ENCODE measurements at regions not wholly inside any gene's neighbourhood (a gene's known extent, or its start where the extent isn't known, plus 50 kb on each side); places are given as distances from the start of the nearest gene placed in this dataset.

DNA sequence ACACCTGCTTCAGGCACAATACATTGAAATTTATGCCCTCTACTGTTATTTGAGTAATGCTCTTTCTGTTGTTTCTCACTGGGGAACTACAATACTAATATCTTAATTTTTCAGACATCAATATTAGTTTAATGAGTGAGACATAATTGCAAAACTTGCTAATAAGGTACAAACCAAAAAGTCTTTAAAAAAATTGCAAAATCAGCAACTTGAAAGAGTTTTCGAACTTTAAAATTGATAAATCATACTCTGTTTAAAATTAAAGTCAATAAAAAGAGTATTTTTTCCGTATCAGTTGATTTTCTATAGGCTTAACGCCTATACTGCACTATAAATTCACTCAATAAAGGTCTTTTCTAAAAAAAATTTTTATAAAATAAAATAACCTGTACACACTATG is 1735.9 kb upstream of the SEL1L start:
- Histone ChIP-seq H3K9me2 (ENCODE audit: insufficient read depth) (no peaks in the 10 kb centered on the region), H3K4me3 (no peak overlapping the region), H3F3A (ENCODE audit: insufficient read depth) (no peaks in the 10 kb centered on the region), H4K20me1 (ENCODE audit: insufficient read depth) (no peaks in the 10 kb centered on the region), H3K9ac (no peak overlapping the region), H3K36me3 (ENCODE audit: low read depth) (no peaks in the 10 kb centered on the region), H2AFZ (no peak overlapping the region), H3K27ac (no peak overlapping the region), H3K27me3 (replicated peaks; ENCODE audit: insufficient read depth) (no peaks in the 10 kb centered on the region), H3K4me1 (ENCODE audit: insufficient read depth) (no peaks in the 10 kb centered on the region), H3K79me2 (ENCODE audit: insufficient read depth) (no peaks in the 10 kb centered on the region), H3K9me3 (ENCODE audit: low read depth) (no peaks in the 10 kb centered on the region), H3K4me2 (ENCODE audit: unreplicated experiment) (no peak overlapping the region)
- WGBS, 2 experiments (ENCODE audit: low coverage in 1 of 2, low lambda C conversion rate in 2 of 2, missing lambda C conversion rate in 2 of 2), result 26 to 31% methylated on average over 3 of the region's 3 CpGs
- TF ChIP-seq EZH2phosphoT487 (IDR thresholded peaks at IDR 0.05; ENCODE audit: insufficient read depth, low read depth) (no peak), EZH2 (IDR thresholded peaks at IDR 0.05; ENCODE audit: insufficient read depth, poor library complexity, severe bottlenecking) (no peak)
- DNase-seq, result no peak
- in situ Hi-C loops (cut with MboI), result no loop called here

- in situ Hi-C loops (cut with MboI), result no loop called here
Observed at GRCh38 chr14:83271663-83272062, 1738.0 kb upstream of the SEL1L start.

DNA sequence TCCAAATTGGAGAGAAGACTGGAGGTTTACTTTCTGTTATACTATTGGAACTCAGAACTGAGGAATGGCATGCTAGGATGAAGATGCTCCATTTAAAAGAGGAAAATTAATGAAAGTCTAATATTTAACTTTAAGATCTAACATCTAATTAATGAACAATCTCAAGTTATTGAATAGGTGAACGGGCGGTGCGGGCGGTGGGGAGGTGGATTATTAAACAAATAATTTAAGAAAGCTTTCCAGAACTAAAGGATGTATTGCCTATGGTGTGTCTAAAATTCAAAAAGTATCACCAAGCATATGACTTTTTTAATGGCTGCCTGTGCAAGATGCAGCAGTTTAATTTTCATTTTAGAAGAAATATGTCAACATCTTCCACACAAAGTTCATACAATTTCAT is 1747.1 kb upstream of the SEL1L start:
- H3K27me3 ChIP-seq (replicated peaks; ENCODE audit: insufficient read depth), result no peaks in the 10 kb centered on the region
- in situ Hi-C loops (cut with MboI), result no loop called here
- H3K9ac ChIP-seq, result no peak overlapping the region
- no peak overlapping the region for H3K27ac ChIP-seq
- no peak overlapping the region for H2AFZ ChIP-seq
- H3K4me1 ChIP-seq (ENCODE audit: insufficient read depth), result no peaks in the 10 kb centered on the region
- no peaks in the 10 kb centered on the region for H3K9me3 ChIP-seq (ENCODE audit: low read depth)
- WGBS, 2 experiments (ENCODE audit: low coverage in 1 of 2, low lambda C conversion rate in 2 of 2, missing lambda C conversion rate in 2 of 2), result 78 to 84% methylated on average over 4 of the region's 4 CpGs
- H4K20me1 ChIP-seq (ENCODE audit: insufficient read depth), result no peaks in the 10 kb centered on the region
- H3K4me2 ChIP-seq (ENCODE audit: unreplicated experiment), result no peak overlapping the region
- H3K36me3 ChIP-seq (ENCODE audit: low read depth), result no peaks in the 10 kb centered on the region
- H3K79me2 ChIP-seq (ENCODE audit: insufficient read depth), result no peaks in the 10 kb centered on the region
- DNase-seq, result no peak
- H3K9me2 ChIP-seq (ENCODE audit: insufficient read depth), result no peaks in the 10 kb centered on the region; the same call in 1 of the 2 replicates
- H3F3A ChIP-seq (ENCODE audit: insufficient read depth), result no peaks in the 10 kb centered on the region
- TF ChIP-seq EZH2phosphoT487 (IDR thresholded peaks at IDR 0.05; ENCODE audit: insufficient read depth, low read depth) (no peak), EZH2 (IDR thresholded peaks at IDR 0.05; ENCODE audit: insufficient read depth, poor library complexity, severe bottlenecking) (no peak)
- H3K4me3 ChIP-seq, result no peak overlapping the region

More at GRCh38 chr14:83271663-83272062, 1738.0 kb upstream of the SEL1L start:
- Histone ChIP-seq H3K9ac (no peak overlapping the region), H3K79me2 (ENCODE audit: insufficient read depth) (no peaks in the 10 kb centered on the region), H3F3A (ENCODE audit: insufficient read depth) (no peaks in the 10 kb centered on the region), H3K9me2 (ENCODE audit: insufficient read depth) (no peaks in the 10 kb centered on the region), H3K4me3 (no peak overlapping the region), H3K27me3 (replicated peaks; ENCODE audit: insufficient read depth) (no peaks in the 10 kb centered on the region), H4K20me1 (ENCODE audit: insufficient read depth) (no peaks in the 10 kb centered on the region), H3K4me1 (ENCODE audit: insufficient read depth) (no peaks in the 10 kb centered on the region), H2AFZ (no peak overlapping the region), H3K36me3 (ENCODE audit: low read depth) (no peaks in the 10 kb centered on the region), H3K27ac (no peak overlapping the region), H3K4me2 (ENCODE audit: unreplicated experiment) (no peak overlapping the region), H3K9me3 (ENCODE audit: low read depth) (no peaks in the 10 kb centered on the region)
- WGBS, 2 experiments (ENCODE audit: low coverage in 1 of 2, low lambda C conversion rate in 2 of 2, missing lambda C conversion rate in 2 of 2), result 12 to 21% methylated on average over 2 of the region's 2 CpGs
- DNase-seq, result no peak
- no peak for TF ChIP-seq EZH2 (IDR thresholded peaks at IDR 0.05; ENCODE audit: insufficient read depth, poor library complexity, severe bottlenecking)
- no peak for TF ChIP-seq EZH2phosphoT487 (IDR thresholded peaks at IDR 0.05; ENCODE audit: insufficient read depth, low read depth)

DNA sequence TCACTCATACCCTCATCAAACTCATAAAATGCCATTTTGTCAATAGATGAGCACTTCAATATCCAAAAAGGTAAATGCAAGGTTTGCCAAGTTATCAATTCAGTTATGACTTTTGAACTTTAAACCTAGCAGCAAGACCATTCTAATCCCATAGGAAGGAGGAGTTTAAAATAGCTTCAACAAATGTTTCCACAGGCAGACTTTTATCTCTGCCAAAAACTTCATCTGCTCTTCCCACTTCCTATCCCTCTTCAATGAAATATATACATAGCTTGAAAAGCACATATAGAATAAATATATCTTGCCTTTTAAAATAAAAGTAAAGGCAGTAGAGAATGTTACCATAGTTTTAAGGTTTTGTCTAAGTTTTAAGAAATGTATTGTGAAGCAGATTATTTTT is 1749.1 kb upstream of the SEL1L start:
- no peaks in the 10 kb centered on the region for H4K20me1 ChIP-seq (ENCODE audit: insufficient read depth)
- TF ChIP-seq EZH2 (IDR thresholded peaks at IDR 0.05; ENCODE audit: insufficient read depth, poor library complexity, severe bottlenecking) (no peak), EZH2phosphoT487 (IDR thresholded peaks at IDR 0.05; ENCODE audit: insufficient read depth, low read depth) (no peak)
- no peak overlapping the region for H3K4me2 ChIP-seq (ENCODE audit: unreplicated experiment)
- H3K36me3 ChIP-seq (ENCODE audit: low read depth), result no peaks in the 10 kb centered on the region
- H3K27me3 ChIP-seq (replicated peaks; ENCODE audit: insufficient read depth), result no peaks in the 10 kb centered on the region
- H3K4me1 ChIP-seq (ENCODE audit: insufficient read depth), result no peaks in the 10 kb centered on the region
- no peaks in the 10 kb centered on the region for H3F3A ChIP-seq (ENCODE audit: insufficient read depth)
- H3K79me2 ChIP-seq (ENCODE audit: insufficient read depth), result no peaks in the 10 kb centered on the region
- H3K4me3 ChIP-seq, result no peak overlapping the region
- no peak overlapping the region for H3K9ac ChIP-seq
- H3K9me2 ChIP-seq (ENCODE audit: insufficient read depth), result no peaks in the 10 kb centered on the region; the same call in 1 of the 2 replicates
- no peak for DNase-seq
- H2AFZ ChIP-seq, result no peak overlapping the region
- H3K27ac ChIP-seq, result no peak overlapping the region
- in situ Hi-C loops (cut with MboI), result no loop called here
- H3K9me3 ChIP-seq (ENCODE audit: low read depth), result no peaks in the 10 kb centered on the region

DNA sequence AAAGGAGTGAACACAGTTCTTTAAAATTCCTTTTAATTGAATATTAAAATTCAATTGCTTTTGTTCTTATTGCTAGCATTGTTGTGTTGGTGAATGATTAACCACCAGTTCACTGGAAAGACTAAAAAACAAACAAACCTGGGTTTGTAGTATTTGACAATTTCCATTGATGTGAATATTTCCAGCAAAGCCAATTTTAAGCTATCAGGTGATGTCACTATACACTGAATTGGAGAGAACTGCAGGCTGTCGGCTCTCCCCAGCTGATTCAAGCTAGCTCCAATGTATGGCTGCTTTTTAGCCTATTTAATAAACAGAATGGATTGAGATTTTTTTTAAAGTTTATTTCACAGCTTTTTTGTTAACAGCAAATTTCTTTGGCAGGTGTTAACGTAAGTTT is 1753.6 kb upstream of the SEL1L start:
- no peaks in the 10 kb centered on the region for H3K9me3 ChIP-seq (ENCODE audit: low read depth)
- no peak overlapping the region for H3K9ac ChIP-seq
- WGBS, 2 experiments (ENCODE audit: low coverage in 1 of 2, low lambda C conversion rate in 2 of 2, missing lambda C conversion rate in 2 of 2), result 70 to 71% methylated on average over 2 of the region's 2 CpGs
- in situ Hi-C loops (cut with MboI), result no loop called here
- H3K4me2 ChIP-seq (ENCODE audit: unreplicated experiment), result no peak overlapping the region
- no peaks in the 10 kb centered on the region for H3K9me2 ChIP-seq (ENCODE audit: insufficient read depth)
- no peak for TF ChIP-seq EZH2phosphoT487 (IDR thresholded peaks at IDR 0.05; ENCODE audit: insufficient read depth, low read depth)
- no peak for TF ChIP-seq EZH2 (IDR thresholded peaks at IDR 0.05; ENCODE audit: insufficient read depth, poor library complexity, severe bottlenecking)
- H3K27ac ChIP-seq, result no peak overlapping the region
- H2AFZ ChIP-seq, result no peak overlapping the region
- H3K4me1 ChIP-seq (ENCODE audit: insufficient read depth), result no peaks in the 10 kb centered on the region; the same call in 1 of the 2 replicates
- H3K4me3 ChIP-seq, result no peak overlapping the region
- H3K36me3 ChIP-seq (ENCODE audit: low read depth), result no peaks in the 10 kb centered on the region
- H4K20me1 ChIP-seq (ENCODE audit: insufficient read depth), result no peaks in the 10 kb centered on the region
- no peak for DNase-seq
- H3K79me2 ChIP-seq (ENCODE audit: insufficient read depth), result no peaks in the 10 kb centered on the region
- H3K27me3 ChIP-seq (replicated peaks; ENCODE audit: insufficient read depth), result no peaks in the 10 kb centered on the region
- H3F3A ChIP-seq (ENCODE audit: insufficient read depth), result no peaks in the 10 kb centered on the region
